NT2/D1 (cell line): ENCODE measurements at regions not wholly inside any gene's neighbourhood (a gene's known extent, or its start where the extent isn't known, plus 50 kb on each side); places are given as distances from the start of the nearest gene placed in this dataset.

Experiments
- DNase-seq: peaks from one replicate; pipeline ENCODE4 v3.0.0-alpha.2; 2011; ENCODE audit warnings: low read depth, low spot score
- H3K27me3 ChIP-seq: 2 replicates; pipeline ENCODE4 v1.6.0; 2011; ENCODE audit warnings: mild to moderate bottlenecking; ENCODE audit not compliant: insufficient read length, insufficient read depth
- H3K36me3 ChIP-seq: 2 replicates; pipeline ENCODE4 v1.6.1; 2011; ENCODE audit warnings: mild to moderate bottlenecking, low read length, mixed read lengths; ENCODE audit not compliant: insufficient read depth, insufficient read length
- H3K4me1 ChIP-seq: 2 replicates; pipeline ENCODE4 v1.5.1; 2011; ENCODE audit not compliant: insufficient read depth, insufficient read length
- H3K4me3 ChIP-seq: 2 replicates; pipeline ENCODE4 v1.5.1; 2011; ENCODE audit warnings: low read depth; ENCODE audit not compliant: insufficient read length
- H3K9ac ChIP-seq: 2 replicates; pipeline ENCODE4 v1.6.0; 2011; ENCODE audit warnings: low read depth; ENCODE audit not compliant: insufficient read length
- H3K9me3 ChIP-seq: 2 replicates; pipeline ENCODE4 v1.5.1; 2011; ENCODE audit warnings: mild to moderate bottlenecking, low read length; ENCODE audit not compliant: insufficient read depth
- SUZ12 ChIP-seq: IDR thresholded peaks from 2 replicates; pipeline ENCODE4 v1.6.1; 2011; ENCODE audit not compliant: insufficient read length, insufficient read depth; ENCODE audit errors: extremely low read depth
- YY1 ChIP-seq: IDR thresholded peaks from 2 replicates; pipeline ENCODE4 v1.6.1; 2011; ENCODE audit not compliant: insufficient read length, insufficient read depth
- ZNF274 ChIP-seq: IDR thresholded peaks from 2 replicates; pipeline ENCODE4 v1.6.1; 2011; ENCODE audit warnings: mild to moderate bottlenecking, low read depth, low read length

DNA sequence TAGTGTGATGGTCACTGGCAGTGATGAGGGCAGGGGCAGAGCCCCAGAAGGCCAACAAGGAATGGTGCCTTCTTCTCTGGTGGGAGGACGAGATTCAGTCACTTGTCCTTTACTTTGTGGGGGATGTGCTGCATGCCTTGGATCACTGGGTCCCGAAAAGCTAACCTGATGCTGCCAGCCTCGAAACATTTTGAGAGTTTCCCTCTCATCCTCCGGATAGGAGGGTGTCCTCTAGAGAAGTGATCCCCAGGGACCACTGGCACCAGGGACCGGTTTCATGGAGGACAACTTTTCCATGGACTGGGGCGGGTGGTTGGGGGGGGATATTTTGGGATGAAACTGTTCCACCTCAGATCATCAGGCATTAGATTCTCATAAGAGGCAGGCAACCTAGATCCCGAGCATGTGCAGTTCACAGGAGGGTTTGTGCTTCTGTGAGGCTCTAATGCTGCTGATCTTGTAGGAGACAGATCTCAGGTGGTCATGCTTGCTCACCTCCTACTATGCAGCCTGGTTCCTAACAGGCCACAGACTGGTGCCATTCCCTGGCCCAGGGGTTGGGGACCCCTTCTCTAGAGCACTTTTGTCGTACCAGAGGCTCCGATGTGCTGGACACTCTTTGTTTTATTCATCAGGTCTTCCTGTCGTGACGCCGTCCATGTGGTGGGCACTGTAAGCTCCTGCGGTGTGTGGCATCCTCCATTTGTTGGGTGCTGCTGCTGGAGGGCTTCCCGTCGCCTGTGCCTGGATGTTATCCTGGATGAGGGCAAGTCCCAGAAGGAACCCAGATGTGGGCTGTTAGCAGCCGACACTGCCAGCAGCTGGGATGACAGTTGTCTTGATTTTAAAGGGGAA lies 68.5 kb upstream of the HDAC4 start:
- H3K9me3 ChIP-seq, result peaks cover 7% of the 10 kb centered on the region; the same call in 1 of the 2 replicates
- H3K4me3 ChIP-seq, result no peak overlapping the region
- H3K4me1 ChIP-seq, result no peaks in the 10 kb centered on the region
- DNase-seq, result no peak
- H3K36me3 ChIP-seq, result no peaks in the 10 kb centered on the region
- H3K27me3 ChIP-seq, result peaks cover 2% of the 10 kb centered on the region
- TF ChIP-seq ZNF274 (no peak), SUZ12 (no peak), YY1 (no peak)
- H3K9ac ChIP-seq, result no peak overlapping the region

DNA sequence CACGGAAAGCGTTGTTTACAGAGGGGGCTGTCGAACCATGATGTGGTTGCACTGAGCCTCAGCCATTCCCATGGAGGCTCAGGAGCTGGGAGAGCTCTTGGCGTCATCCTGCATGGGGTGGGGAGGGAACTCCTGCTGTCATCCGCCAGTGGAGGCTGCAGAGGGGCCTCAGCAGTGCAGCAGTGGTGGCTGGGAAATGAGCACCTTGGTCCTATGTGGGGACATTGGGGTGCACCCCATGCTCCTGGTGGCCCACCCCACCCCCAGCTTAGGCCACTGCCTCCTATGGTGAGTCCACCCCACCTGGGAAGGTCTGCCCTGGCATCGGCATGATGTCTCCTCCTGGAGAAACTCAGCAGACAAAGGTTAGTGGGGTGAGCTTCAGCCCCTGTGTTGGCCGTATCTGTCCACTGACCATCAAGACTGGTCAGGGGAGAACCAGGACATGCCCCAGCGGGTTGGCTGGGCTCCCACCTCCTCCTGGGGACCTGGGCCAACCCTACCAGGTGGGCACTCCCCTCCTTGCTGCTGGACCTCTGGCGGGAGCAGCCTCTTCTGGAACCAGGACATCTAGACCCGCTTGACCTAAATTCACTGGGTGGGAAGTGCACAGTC lies 67.8 kb upstream of the HDAC4 start:
- H3K4me1 ChIP-seq, result no peaks in the 10 kb centered on the region
- H3K27me3 ChIP-seq, result no peaks in the 10 kb centered on the region
- no peak for TF ChIP-seq YY1
- TF ChIP-seq SUZ12, result no peak
- TF ChIP-seq ZNF274, result no peak
- no peaks in the 10 kb centered on the region for H3K36me3 ChIP-seq
- H3K4me3 ChIP-seq, result no peak overlapping the region
- DNase-seq, result no peak
- no peak overlapping the region for H3K9ac ChIP-seq
- H3K9me3 ChIP-seq, result peaks cover 7% of the 10 kb centered on the region; the same call in 1 of the 2 replicates

GRCh38 chr2:239467956-239468490 lies 67.2 kb upstream of the HDAC4 start:
- H3K9ac ChIP-seq, result no peak overlapping the region

GRCh38 chr2:239467281-239467955 lies 66.6 kb upstream of the HDAC4 start:
- DNase-seq, result no peak
- peaks cover 7% of the 10 kb centered on the region; the same call in 1 of the 2 replicates for H3K9me3 ChIP-seq
- TF ChIP-seq ZNF274, result no peak
- no peak for TF ChIP-seq SUZ12
- TF ChIP-seq YY1, result no peak
- no peaks in the 10 kb centered on the region for H3K27me3 ChIP-seq
- no peaks in the 10 kb centered on the region for H3K4me1 ChIP-seq
- no peak overlapping the region for H3K4me3 ChIP-seq
- H3K36me3 ChIP-seq, result no peaks in the 10 kb centered on the region
- no peak overlapping the region for H3K9ac ChIP-seq

More at GRCh38 chr2:239467956-239468490, 67.2 kb upstream of the HDAC4 start:
- H3K9me3 ChIP-seq, result peaks cover 7% of the 10 kb centered on the region; the same call in 1 of the 2 replicates
- H3K4me1 ChIP-seq, result no peaks in the 10 kb centered on the region
- no peaks in the 10 kb centered on the region for H3K36me3 ChIP-seq
- DNase-seq, result no peak
- no peaks in the 10 kb centered on the region for H3K27me3 ChIP-seq
- H3K4me3 ChIP-seq, result no peak overlapping the region
- TF ChIP-seq SUZ12 (no peak), ZNF274 (no peak), YY1 (no peak)

GRCh38 chr2:239466755-239467271 lies 66.0 kb upstream of the HDAC4 start:
- no peak for DNase-seq
- Histone ChIP-seq H3K27me3 (no peaks in the 10 kb centered on the region), H3K9me3 (peaks cover 7% of the 10 kb centered on the region; the same call in 1 of the 2 replicates), H3K36me3 (no peaks in the 10 kb centered on the region), H3K4me3 (no peak overlapping the region), H3K9ac (no peak overlapping the region), H3K4me1 (no peaks in the 10 kb centered on the region)
- TF ChIP-seq YY1, result no peak
- TF ChIP-seq ZNF274, result no peak
- TF ChIP-seq SUZ12, result no peak

DNA sequence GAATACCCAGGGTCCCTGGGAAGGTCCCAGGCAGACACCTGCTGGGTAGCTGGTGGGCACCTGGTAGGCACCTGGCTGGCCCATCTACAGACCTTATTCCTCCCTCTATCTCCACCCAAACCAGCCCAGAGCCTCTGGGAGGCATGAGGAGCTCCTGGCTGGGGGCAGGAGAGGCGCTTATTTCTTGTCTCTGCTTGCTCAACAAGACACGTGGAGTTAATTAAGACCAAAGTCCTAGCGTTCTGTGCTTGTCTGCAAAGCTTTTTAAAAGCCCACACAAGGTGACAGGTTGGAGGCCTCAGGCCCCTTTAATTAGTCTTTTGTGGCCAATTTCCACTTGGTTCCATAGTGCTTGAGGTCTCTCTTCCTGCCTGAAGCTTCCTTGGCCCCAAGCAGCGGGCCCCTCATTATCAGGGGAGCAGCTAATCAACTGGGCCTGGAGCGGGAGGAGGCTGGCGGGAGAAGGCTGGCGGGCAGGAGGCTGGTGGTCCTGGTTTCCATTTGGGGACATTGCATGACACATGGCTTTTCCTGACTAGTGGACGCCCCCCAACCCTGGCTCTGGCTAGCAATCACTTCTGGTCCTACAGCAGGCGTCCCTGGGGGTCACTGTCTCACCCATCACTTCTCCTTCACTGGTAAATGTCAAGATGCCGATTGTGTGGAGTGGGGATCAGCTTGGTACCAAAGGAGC lies 65.4 kb upstream of the HDAC4 start:
- TF ChIP-seq ZNF274 (no peak), YY1 (no peak), SUZ12 (no peak)
- Histone ChIP-seq H3K4me3 (no peak overlapping the region), H3K36me3 (no peaks in the 10 kb centered on the region), H3K27me3 (no peaks in the 10 kb centered on the region), H3K9ac (no peak overlapping the region), H3K4me1 (no peaks in the 10 kb centered on the region), H3K9me3 (peaks cover 7% of the 10 kb centered on the region; the same call in 1 of the 2 replicates)
- DNase-seq, result no peak
